ENCODE measurements at regions not wholly inside any gene's neighbourhood (a gene's known extent, or its start where the extent isn't known, plus 50 kb on each side); places are given as distances from the start of the nearest gene placed in this dataset.

DNA sequence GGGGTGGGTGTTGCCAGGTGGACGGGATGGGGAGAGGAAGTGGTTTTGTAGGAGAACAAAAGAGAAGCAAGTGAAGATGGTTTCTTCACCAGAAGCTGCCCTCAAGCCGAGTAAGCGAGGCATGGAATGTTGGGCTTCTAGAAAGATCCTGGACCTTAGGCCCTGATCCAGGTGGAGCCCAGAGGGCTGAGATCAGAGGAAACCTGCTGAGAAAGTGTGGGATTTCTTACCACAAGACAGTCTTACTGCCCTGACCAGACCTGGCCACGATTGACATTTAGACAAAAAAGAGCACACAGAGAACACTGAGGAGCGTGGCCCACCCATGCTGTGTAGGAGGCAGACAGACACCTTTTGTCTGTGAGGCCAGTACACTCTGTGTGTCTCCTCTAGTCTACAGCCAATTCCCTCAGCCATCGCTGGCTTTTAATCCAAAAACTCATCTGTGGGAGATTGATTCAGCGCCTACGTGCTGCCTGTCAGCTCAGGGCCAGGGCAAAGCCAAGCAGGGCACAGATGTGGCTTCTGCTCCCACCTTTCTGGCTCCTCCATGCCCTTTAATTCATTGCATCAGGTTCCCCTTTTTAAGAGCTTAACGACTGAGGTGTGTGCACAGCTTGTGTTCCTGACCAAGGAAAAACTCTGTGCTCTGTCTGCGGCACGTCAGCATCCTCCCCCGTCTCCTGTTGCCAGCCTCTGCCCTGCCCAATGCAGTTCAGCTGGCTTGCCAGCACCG is 123.3 kb downstream of the AKAP11 start (continued):
- no peak for TF ChIP-seq ZNF114 (CRISPR knock-in tag; IDR thresholded peaks at IDR 0.05)
- TF ChIP-seq STAT1 (IDR thresholded peaks at IDR 0.05; ENCODE audit: unreplicated experiment) = no peak
- TF ChIP-seq, protein P1, sequence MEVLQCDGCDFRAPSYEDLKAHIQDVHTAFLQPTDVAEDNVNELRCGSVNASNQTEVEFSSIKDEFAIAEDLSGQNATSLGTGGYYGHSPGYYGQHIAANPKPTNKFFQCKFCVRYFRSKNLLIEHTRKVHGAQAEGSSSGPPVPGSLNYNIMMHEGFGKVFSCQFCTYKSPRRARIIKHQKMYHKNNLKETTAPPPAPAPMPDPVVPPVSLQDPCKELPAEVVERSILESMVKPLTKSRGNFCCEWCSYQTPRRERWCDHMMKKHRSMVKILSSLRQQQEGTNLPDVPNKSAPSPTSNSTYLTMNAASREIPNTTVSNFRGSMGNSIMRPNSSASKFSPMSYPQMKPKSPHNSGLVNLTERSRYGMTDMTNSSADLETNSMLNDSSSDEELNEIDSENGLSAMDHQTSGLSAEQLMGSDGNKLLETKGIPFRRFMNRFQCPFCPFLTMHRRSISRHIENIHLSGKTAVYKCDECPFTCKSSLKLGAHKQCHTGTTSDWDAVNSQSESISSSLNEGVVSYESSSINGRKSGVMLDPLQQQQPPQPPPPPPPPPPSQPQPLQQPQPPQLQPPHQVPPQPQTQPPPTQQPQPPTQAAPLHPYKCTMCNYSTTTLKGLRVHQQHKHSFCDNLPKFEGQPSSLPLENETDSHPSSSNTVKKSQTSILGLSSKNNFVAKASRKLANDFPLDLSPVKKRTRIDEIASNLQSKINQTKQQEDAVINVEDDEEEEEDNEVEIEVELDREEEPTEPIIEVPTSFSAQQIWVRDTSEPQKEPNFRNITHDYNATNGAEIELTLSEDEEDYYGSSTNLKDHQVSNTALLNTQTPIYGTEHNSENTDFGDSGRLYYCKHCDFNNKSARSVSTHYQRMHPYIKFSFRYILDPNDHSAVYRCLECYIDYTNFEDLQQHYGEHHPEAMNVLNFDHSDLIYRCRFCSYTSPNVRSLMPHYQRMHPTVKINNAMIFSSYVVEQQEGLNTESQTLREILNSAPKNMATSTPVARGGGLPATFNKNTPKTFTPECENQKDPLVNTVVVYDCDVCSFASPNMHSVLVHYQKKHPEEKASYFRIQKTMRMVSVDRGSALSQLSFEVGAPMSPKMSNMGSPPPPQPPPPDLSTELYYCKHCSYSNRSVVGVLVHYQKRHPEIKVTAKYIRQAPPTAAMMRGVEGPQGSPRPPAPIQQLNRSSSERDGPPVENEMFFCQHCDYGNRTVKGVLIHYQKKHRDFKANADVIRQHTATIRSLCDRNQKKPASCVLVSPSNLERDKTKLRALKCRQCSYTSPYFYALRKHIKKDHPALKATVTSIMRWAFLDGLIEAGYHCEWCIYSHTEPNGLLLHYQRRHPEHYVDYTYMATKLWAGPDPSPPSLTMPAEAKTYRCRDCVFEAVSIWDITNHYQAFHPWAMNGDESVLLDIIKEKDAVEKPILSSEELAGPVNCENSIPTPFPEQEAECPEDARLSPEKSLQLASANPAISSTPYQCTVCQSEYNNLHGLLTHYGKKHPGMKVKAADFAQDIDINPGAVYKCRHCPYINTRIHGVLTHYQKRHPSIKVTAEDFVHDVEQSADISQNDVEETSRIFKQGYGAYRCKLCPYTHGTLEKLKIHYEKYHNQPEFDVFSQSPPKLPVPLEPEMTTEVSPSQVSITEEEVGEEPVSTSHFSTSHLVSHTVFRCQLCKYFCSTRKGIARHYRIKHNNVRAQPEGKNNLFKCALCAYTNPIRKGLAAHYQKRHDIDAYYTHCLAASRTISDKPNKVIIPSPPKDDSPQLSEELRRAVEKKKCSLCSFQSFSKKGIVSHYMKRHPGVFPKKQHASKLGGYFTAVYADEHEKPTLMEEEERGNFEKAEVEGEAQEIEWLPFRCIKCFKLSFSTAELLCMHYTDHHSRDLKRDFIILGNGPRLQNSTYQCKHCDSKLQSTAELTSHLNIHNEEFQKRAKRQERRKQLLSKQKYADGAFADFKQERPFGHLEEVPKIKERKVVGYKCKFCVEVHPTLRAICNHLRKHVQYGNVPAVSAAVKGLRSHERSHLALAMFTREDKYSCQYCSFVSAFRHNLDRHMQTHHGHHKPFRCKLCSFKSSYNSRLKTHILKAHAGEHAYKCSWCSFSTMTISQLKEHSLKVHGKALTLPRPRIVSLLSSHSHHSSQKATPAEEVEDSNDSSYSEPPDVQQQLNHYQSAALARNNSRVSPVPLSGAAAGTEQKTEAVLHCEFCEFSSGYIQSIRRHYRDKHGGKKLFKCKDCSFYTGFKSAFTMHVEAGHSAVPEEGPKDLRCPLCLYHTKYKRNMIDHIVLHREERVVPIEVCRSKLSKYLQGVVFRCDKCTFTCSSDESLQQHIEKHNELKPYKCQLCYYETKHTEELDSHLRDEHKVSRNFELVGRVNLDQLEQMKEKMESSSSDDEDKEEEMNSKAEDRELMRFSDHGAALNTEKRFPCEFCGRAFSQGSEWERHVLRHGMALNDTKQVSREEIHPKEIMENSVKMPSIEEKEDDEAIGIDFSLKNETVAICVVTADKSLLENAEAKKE (CRISPR knock-in tag; IDR thresholded peaks at IDR 0.05) = no peak

- ATAC-seq = no peak
- no peak overlapping the region for H3K4me3 Mint-ChIP-seq
- TF ChIP-seq EZH2phosphoT487 (IDR thresholded peaks at IDR 0.05; ENCODE audit: unreplicated experiment) = no peak
- TF ChIP-seq, protein P1 (CRISPR knock-in tag; IDR thresholded peaks at IDR 0.05) = no peak
- TF ChIP-seq, protein P2, sequence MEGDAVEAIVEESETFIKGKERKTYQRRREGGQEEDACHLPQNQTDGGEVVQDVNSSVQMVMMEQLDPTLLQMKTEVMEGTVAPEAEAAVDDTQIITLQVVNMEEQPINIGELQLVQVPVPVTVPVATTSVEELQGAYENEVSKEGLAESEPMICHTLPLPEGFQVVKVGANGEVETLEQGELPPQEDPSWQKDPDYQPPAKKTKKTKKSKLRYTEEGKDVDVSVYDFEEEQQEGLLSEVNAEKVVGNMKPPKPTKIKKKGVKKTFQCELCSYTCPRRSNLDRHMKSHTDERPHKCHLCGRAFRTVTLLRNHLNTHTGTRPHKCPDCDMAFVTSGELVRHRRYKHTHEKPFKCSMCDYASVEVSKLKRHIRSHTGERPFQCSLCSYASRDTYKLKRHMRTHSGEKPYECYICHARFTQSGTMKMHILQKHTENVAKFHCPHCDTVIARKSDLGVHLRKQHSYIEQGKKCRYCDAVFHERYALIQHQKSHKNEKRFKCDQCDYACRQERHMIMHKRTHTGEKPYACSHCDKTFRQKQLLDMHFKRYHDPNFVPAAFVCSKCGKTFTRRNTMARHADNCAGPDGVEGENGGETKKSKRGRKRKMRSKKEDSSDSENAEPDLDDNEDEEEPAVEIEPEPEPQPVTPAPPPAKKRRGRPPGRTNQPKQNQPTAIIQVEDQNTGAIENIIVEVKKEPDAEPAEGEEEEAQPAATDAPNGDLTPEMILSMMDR (conservative IDR thresholded peaks at IDR 0.05; ENCODE audit: low read depth in 2 of 2) = no peak
Measured at GRCh38 chr13:42396501-42396900, 124.5 kb downstream of the AKAP11 start.

More at GRCh38 chr13:42396501-42396900, 124.5 kb downstream of the AKAP11 start:
- no peak overlapping the region for H3K4me3 ChIP-seq
- H3K36me3 Mint-ChIP-seq (ENCODE audit: low read depth) = no peaks in the 10 kb centered on the region
- no peaks in the 10 kb centered on the region; the same call in 2 of the 3 replicates for H3K9me3 Mint-ChIP-seq
- H3K4me2 ChIP-seq = no peak overlapping the region
- peaks cover 21% of the 10 kb centered on the region for H3K9me2 ChIP-seq (ENCODE audit: insufficient read depth)
- H3K36me3 ChIP-seq (ENCODE audit: insufficient read depth) = no peaks in the 10 kb centered on the region
- H3K79me2 ChIP-seq (replicated peaks; ENCODE audit: insufficient read depth) = no peaks in the 10 kb centered on the region
- H2AFZ ChIP-seq = no peak overlapping the region
- no peaks in the 10 kb centered on the region for H3K4me1 ChIP-seq (ENCODE audit: insufficient read depth)
- no peak overlapping the region for H3K27ac ChIP-seq (ENCODE audit: low read depth)
- DNase-seq (ENCODE audit: low spot score) = no peak
- peaks cover 11% of the 10 kb centered on the region for H3K4me1 Mint-ChIP-seq
- no peaks in the 10 kb centered on the region for H3K27me3 ChIP-seq (ENCODE audit: insufficient read depth)
- no peaks in the 10 kb centered on the region for H4K20me1 ChIP-seq (replicated peaks; ENCODE audit: insufficient read depth)
- H3K27me3 Mint-ChIP-seq (ENCODE audit: insufficient read depth, low read depth, poor library complexity) = peaks cover 2% of the 10 kb centered on the region
- no peak overlapping the region for H3K27ac Mint-ChIP-seq
- H3F3A ChIP-seq (replicated peaks; ENCODE audit: low read depth) = no peaks in the 10 kb centered on the region
